Testis (tissue), 2 donors: ENCODE measurements at regions not wholly inside any gene's neighbourhood (a gene's known extent, or its start where the extent isn't known, plus 50 kb on each side); places are given as distances from the start of the nearest gene placed in this dataset.

ENCODE experiments used
- DNase-seq: peaks from one replicate; pipeline ENCODE4 v3.0.0-alpha.2; 2019
- H3K27ac ChIP-seq, 2 donors: fragments of 200-600 bp; sonication (generic); one replicate each; pipeline ENCODE4 v1.5.1; 2019
- H3K27me3 ChIP-seq: fragments of 200-600 bp; sonication (generic); one replicate; pipeline ENCODE4 v1.5.1; 2019
- H3K36me3 ChIP-seq: fragments of 200-600 bp; sonication (generic); one replicate; pipeline ENCODE4 v1.5.1; 2017; ENCODE audit warnings: low read depth; ENCODE audit errors: missing control alignments
- H3K4me1 ChIP-seq: fragments of 200-600 bp; sonication (generic); one replicate; pipeline ENCODE4 v1.5.1; 2019
- H3K4me3 ChIP-seq, 2 donors: fragments of 200-600 bp; sonication (generic); one replicate each; pipeline ENCODE4 v1.5.1; 2017 to 2019
- H3K9me3 ChIP-seq: fragments of 200-600 bp; sonication (generic); one replicate; pipeline ENCODE4 v1.5.1; 2017
- CTCF ChIP-seq, 3 experiments: fragments of 450-650 bp in 2 of 3; fragments of 200-600 bp in 1 of 3; sonication (generic) in 1 of 3; IDR thresholded peaks; one replicate each; pipeline ENCODE4 v1.5.1; 2016 to 2019; ENCODE audit warnings: antibody characterized with exemption in 3 of 3, mild to moderate bottlenecking in 2 of 3, moderate library complexity in 1 of 3
- POLR2A ChIP-seq: fragments of 450-650 bp; IDR thresholded peaks from one replicate; pipeline ENCODE4 v1.6.1; 2017; ENCODE audit warnings: antibody characterized with exemption, mild to moderate bottlenecking, moderate library complexity
- WGBS, 2 donors: methylation state at CpG; one replicate each; pipeline ENCODE4 v1.1.5; 2018; 5-methylcytosine and 5-hydroxymethylcytosine counted together
- intact Hi-C: fragments of 100-400 bp; cut with DNase I; formaldehyde crosslinking; loops from one replicate; pipeline ENCODE4 v1.15.1; 2023; ENCODE audit warnings: low total_unique reads

- WGBS, 2 donors, result 65 to 91% methylated on average over 2 to 6 of the region's 11 CpGs
- intact Hi-C loops, result no loop called here
- H3K36me3 ChIP-seq, result no peaks in the 10 kb centered on the region
- H3K4me1 ChIP-seq, result no peaks in the 10 kb centered on the region
- TF ChIP-seq POLR2A (no peak), CTCF (IDR thresholded peaks at IDR 0.05) (no peak)
- no peak overlapping the region for H3K4me3 ChIP-seq
- DNase-seq, result no peak
- H3K27me3 ChIP-seq, result no peaks in the 10 kb centered on the region
- no peaks in the 10 kb centered on the region for H3K9me3 ChIP-seq
- H3K27ac ChIP-seq, result peak overlapping the region in 1 of 2 donors; percentile 45
Observed at GRCh38 chr7:156080046-156080445, 267.8 kb upstream of the SHH start.

DNA sequence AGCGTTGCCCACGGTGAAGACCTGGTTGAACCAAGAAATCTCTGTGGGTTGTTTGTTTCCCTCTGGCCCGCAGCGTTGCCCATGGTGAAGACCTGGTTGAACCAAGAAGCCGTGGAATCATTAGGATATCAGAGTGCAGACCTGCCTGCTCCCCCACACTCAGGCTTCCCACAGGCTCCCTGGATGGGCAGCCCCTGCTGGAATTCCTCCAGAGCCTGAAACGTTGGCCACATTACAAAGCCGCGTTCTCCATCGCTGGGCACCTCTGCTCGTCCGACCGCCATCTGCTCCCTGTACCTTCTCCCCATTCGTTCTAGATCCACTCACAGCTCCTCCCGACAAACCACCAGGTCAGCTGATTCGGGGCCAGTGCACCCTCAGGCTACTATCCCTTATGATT, 266.9 kb upstream of the SHH start:
- no peaks in the 10 kb centered on the region for H3K36me3 ChIP-seq
- no peak overlapping the region for H3K27ac ChIP-seq
- H3K27me3 ChIP-seq, result no peaks in the 10 kb centered on the region
- no peak overlapping the region for H3K4me3 ChIP-seq
- TF ChIP-seq CTCF (IDR thresholded peaks at IDR 0.05), result no peak
- WGBS, 2 donors, result 85 to 87% methylated on average over 15 of the region's 15 CpGs
- H3K4me1 ChIP-seq, result no peaks in the 10 kb centered on the region
- DNase-seq, result no peak
- H3K9me3 ChIP-seq, result no peaks in the 10 kb centered on the region
- intact Hi-C loops, result no loop called here

DNA sequence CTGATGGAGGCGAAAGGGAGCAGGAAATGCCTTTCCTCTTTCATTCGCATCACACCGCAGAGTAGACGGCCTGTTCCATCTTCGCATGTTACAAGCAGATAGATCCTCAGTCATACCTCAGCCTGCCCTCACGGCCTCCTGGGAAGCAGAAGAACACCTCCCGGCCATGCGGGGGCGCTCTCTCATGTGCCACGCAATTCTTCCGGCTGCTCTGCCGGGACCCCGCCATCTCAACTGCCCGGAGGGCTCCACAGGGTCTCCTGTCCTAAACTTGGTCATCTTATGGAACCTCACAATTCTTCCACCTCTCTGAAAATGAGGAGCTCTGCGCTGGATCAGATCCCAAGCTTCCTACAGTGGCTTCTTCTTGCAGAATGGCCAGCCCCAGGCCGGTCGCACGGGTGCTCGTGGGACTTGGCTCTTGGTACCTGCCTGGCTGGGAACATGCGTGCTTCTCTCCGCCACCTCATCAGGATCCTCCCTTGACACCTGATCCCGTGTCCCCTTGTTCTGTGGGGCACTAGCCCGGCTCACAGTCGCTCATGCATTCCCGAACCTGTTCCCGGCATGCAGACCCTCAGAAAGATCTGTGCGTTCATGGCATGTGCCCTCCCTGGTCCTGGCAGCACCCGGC, 262.8 kb upstream of the SHH start:
- no peaks in the 10 kb centered on the region for H3K27me3 ChIP-seq
- TF ChIP-seq POLR2A, result no peak
- peak in 2 of 3 experiments; percentile 8 to 23 for TF ChIP-seq CTCF (IDR thresholded peaks at IDR 0.05)
- intact Hi-C loops, result no loop called here
- H3K9me3 ChIP-seq, result no peaks in the 10 kb centered on the region
- WGBS, 2 donors, result 67 to 78% methylated on average over 16 to 28 of the region's 28 CpGs
- H3K4me3 ChIP-seq, result peak overlapping the region; percentile 34 to 45
- no peaks in the 10 kb centered on the region for H3K36me3 ChIP-seq
- H3K4me1 ChIP-seq, result no peaks in the 10 kb centered on the region
- DNase-seq, result peak; percentile 74
- no peak overlapping the region for H3K27ac ChIP-seq

DNA sequence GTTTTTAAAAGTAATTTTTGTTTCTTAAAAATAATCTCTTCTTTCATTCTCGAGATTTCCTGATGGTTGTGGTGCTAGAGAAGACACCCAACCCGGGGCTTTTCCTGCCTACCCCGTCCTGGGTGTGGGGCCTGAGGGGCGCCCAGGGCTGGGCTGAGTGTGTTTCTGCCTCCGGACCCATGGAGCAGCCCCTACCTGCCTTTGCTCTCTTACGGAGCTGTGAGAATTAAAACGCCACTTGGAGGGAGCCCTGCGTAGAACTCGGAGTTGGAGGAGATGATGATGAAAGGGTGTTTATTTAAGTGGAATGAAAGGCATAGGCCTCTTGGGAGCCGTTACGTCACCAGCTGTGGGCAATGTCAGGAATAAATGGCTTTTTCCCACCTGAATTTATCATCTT, 261.8 kb upstream of the SHH start:
- H3K4me3 ChIP-seq, result no peak overlapping the region
- H3K27me3 ChIP-seq, result no peaks in the 10 kb centered on the region
- no peaks in the 10 kb centered on the region for H3K9me3 ChIP-seq
- TF ChIP-seq POLR2A, result no peak
- H3K27ac ChIP-seq, result no peak overlapping the region
- WGBS, 2 donors, result 79 to 83% methylated on average over 11 of the region's 11 CpGs
- no peaks in the 10 kb centered on the region for H3K36me3 ChIP-seq
- intact Hi-C loops, result no loop called here
- DNase-seq, result no peak
- no peaks in the 10 kb centered on the region for H3K4me1 ChIP-seq

DNA sequence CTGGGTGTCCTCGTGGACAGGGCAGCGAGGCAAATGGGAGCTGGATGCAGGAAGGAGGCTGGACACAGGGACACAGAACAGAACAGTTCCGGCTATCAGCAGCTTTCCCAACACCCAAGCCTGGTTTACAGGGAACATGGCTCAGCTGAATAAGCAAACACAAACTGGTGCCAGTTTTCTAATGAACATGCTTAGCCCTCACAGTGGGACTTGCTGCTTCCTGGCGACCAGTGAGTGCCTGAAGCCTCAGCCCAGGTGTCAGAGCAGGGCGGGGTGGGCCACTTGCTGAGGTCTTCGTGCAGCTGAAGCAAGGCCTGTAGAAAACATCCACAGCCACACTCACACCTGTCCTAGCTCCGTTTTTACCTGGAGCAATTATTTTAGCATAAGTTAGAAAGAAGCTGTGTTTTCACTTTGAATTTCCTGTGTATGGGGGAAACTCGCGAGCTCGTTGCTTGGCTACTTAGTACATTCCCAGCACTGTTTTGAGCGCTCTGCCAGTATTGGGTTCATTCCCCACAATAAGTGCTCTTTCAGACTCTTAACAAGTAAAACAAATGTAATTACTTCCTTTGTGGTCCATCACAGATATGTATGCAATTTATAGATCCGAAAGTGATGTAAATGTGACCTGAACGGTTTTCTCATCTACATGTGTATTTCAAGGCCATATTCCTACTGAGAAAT, 261.2 kb upstream of the SHH start:
- Histone ChIP-seq H3K36me3 (no peaks in the 10 kb centered on the region), H3K27ac (no peak overlapping the region), H3K27me3 (no peaks in the 10 kb centered on the region), H3K4me3 (no peak overlapping the region), H3K9me3 (no peaks in the 10 kb centered on the region), H3K4me1 (no peaks in the 10 kb centered on the region)
- no peak for TF ChIP-seq CTCF (IDR thresholded peaks at IDR 0.05)
- no peak for TF ChIP-seq POLR2A
- DNase-seq, result no peak
- WGBS, 2 donors, result 76 to 86% methylated on average over 13 of the region's 13 CpGs
- intact Hi-C loops, result no loop called here
